Activated CD8-positive, alpha-beta T cell treated with anti-CD3 and anti-CD28 coated beads for 36 hours (primary cell): ENCODE measurements at regions not wholly inside any gene's neighbourhood (a gene's known extent, or its start where the extent isn't known, plus 50 kb on each side); places are given as distances from the start of the nearest gene placed in this dataset.

Source experiments
- ATAC-seq: fragments of 200-7000 bp; cut with Tn5 transposase; one replicate; pipeline ENCODE4 v1.10.0; 2021; ENCODE audit warnings: mild to moderate bottlenecking, moderate library complexity
- CTCF ChIA-PET: fragments of 350-600 bp; sonication (Branson Sonifier 250); formaldehyde crosslinking; loops from one replicate; lab custom pipeline; 2021; ENCODE audit warnings: antibody characterized with exemption; lab: Charles Lee
- POLR2A ChIA-PET: fragments of 350-600 bp; sonication (Branson Sonifier 250); formaldehyde crosslinking; loops from one replicate; lab custom pipeline; 2021; ENCODE audit warnings: antibody characterized with exemption; lab: Charles Lee
- DNase-seq: peaks from one replicate; pipeline ENCODE4 v3.0.0-alpha.2; 2020
- H3K27ac Mint-ChIP-seq: one replicate; pipeline ENCODE4 v1.8.0; 2021; ENCODE audit warnings: mild to moderate bottlenecking, mixed read lengths
- H3K27me3 Mint-ChIP-seq: one replicate; pipeline ENCODE4 v1.8.0; 2021; ENCODE audit warnings: mixed read lengths
- H3K36me3 Mint-ChIP-seq: one replicate; pipeline ENCODE4 v1.8.0; 2021; ENCODE audit warnings: low read depth, mixed read lengths
- H3K4me1 Mint-ChIP-seq: one replicate; pipeline ENCODE4 v1.8.0; 2021; ENCODE audit warnings: low read depth, mixed read lengths
- H3K4me3 Mint-ChIP-seq: one replicate; pipeline ENCODE4 v1.8.0; 2021; ENCODE audit warnings: mild to moderate bottlenecking, moderate library complexity, mixed read lengths
- H3K9me3 Mint-ChIP-seq: one replicate; pipeline ENCODE4 v1.8.0; 2021; ENCODE audit warnings: mixed read lengths
- CTCF ChIP-seq: fragments of 200-600 bp; IDR thresholded peaks from one replicate; pipeline ENCODE4 v1.8.0; 2022; ENCODE audit warnings: antibody characterized with exemption, mild to moderate bottlenecking
- intact Hi-C: fragments of 100-400 bp; cut with micrococcal nuclease; formaldehyde crosslinking; loops from one replicate; pipeline ENCODE4 v1.10.0; 2022

DNA sequence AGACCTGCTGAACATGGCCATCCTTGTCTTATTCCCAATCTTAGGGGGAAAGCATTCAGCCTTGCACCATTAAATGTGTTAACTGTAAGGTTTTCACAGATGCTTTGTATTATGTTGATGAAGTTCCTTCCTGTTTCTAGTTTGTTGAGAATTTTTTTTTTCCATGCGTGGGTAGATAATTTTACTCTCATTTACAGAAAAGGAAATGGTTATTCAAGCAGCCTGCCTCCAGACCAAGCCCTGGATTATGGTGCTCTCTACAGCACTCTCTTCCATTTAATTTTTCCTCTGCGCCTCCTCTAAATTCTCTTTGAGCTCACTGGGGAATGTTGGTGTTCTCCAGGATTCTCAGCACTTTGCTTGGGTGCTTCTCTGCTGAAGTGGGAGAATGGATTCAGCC lies 179.3 kb upstream of the PZP start:
- Mint-ChIP-seq H3K27me3 (no peaks in the 10 kb centered on the region), H3K4me3 (no peak overlapping the region), H3K4me1 (peaks cover 12% of the 10 kb centered on the region), H3K36me3 (no peaks in the 10 kb centered on the region), H3K27ac (peak overlapping the region; percentile 22), H3K9me3 (no peaks in the 10 kb centered on the region)
- POLR2A ChIA-PET = no interaction called here
- peak; percentile 42 for ATAC-seq
- no peak for TF ChIP-seq CTCF
- intact Hi-C loops = no loop called here
- CTCF ChIA-PET = no interaction called here
- no peak for DNase-seq

- peaks cover 10% of the 10 kb centered on the region for H3K4me1 Mint-ChIP-seq
- ChIA-PET CTCF (no interaction called here), POLR2A (no interaction called here)
- no peak for DNase-seq
- H3K9me3 Mint-ChIP-seq = no peaks in the 10 kb centered on the region
- no peak overlapping the region for H3K4me3 Mint-ChIP-seq
- no peaks in the 10 kb centered on the region for H3K36me3 Mint-ChIP-seq
- H3K27ac Mint-ChIP-seq = no peak overlapping the region
- no peak for TF ChIP-seq CTCF
- intact Hi-C loops = no loop called here
- ATAC-seq = no peak
- H3K27me3 Mint-ChIP-seq = no peaks in the 10 kb centered on the region
Measured at GRCh38 chr12:9383585-9383984, 175.4 kb upstream of the PZP start.

- DNase-seq (no peak), ATAC-seq (no peak)
- H3K27me3 Mint-ChIP-seq = no peaks in the 10 kb centered on the region
- ChIA-PET CTCF (interaction anchor here (1.2 kb wide), 1 partner anchor 11 kb away, joined by 3 read pairs; no protein-coding TSS in a partner anchor), POLR2A (no interaction called here)
- no peak for TF ChIP-seq CTCF
- intact Hi-C loops = no loop called here
- H3K27ac Mint-ChIP-seq = no peak overlapping the region
- no peaks in the 10 kb centered on the region for H3K4me1 Mint-ChIP-seq
- no peaks in the 10 kb centered on the region for H3K36me3 Mint-ChIP-seq
- H3K4me3 Mint-ChIP-seq = no peak overlapping the region
- no peaks in the 10 kb centered on the region for H3K9me3 Mint-ChIP-seq
Measured at GRCh38 chr12:9381619-9382018, 173.4 kb upstream of the PZP start.

DNA sequence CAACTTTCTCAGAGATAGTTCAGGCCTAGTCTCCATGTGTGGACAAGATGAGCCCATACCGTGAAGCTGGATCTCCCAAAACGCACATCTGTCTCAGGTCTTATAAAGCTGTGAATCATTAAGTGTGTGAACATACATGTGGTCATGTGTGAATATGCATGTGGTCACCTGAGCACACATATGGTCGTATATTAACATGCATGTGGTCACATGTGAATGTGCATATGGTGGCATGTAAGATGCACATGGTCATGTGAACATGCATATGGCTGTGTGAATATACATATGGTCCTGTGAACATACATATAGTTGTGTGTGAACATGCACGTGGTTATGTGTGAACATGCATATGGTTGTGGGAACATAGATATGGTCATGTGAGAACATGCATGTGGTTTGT lies 172.5 kb upstream of the PZP start:
- Mint-ChIP-seq H3K36me3 (no peaks in the 10 kb centered on the region), H3K27ac (no peak overlapping the region), H3K4me3 (no peak overlapping the region), H3K27me3 (no peaks in the 10 kb centered on the region), H3K4me1 (no peaks in the 10 kb centered on the region), H3K9me3 (no peaks in the 10 kb centered on the region)
- no peak for ATAC-seq
- ChIA-PET CTCF (interaction anchor here (1.2 kb wide), 1 partner anchor 10 kb away, joined by 3 read pairs; no protein-coding TSS in a partner anchor), POLR2A (no interaction called here)
- TF ChIP-seq CTCF = no peak
- DNase-seq = no peak
- intact Hi-C loops = no loop called here

DNA sequence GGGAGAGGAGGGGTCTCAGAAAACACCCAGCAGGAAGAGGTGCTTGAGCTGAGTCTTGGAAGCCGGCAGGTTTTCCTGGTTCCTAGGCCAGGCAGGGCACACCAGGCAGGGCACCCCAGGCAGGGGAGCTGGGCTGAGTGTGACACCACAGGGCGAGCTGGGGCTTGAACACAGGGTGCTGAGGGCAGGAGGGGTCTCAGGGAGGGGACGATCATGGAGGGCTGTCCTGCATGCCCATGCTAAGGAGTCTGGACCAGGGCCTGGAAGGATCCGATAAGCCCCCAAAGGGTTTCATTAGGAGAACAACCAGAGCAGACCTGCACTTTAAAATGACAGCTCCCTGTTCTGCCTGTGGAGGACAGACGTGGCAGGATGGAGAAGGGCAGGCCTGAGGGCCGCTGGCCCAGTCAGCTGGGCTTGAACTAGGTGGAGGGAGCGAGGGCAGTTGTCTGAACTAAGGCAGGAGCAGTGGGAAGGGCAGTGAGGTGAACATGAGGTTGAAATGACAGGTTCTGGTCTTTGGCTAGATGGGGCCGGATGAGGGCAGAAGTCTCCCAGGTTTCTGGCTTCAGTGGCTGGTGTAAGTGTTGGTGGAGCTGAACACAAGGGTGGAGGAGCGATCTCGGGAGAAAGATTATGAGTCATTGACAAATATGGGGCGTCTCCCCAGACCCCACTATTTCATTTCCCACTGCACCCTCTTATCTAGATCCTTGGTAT lies 171.0 kb upstream of the PZP start:
- Mint-ChIP-seq H3K27ac (no peak overlapping the region), H3K4me1 (no peaks in the 10 kb centered on the region), H3K36me3 (no peaks in the 10 kb centered on the region), H3K9me3 (no peaks in the 10 kb centered on the region), H3K27me3 (no peaks in the 10 kb centered on the region), H3K4me3 (no peak overlapping the region)
- DNase-seq (no peak), ATAC-seq (no peak)
- intact Hi-C loops = no loop called here
- CTCF ChIA-PET = no interaction called here
- no peak for TF ChIP-seq CTCF
- POLR2A ChIA-PET = interaction anchor here (0.6 kb wide), 1 partner anchor 321 kb away, joined by 3 read pairs; no protein-coding TSS in a partner anchor
